HEK293 (cell line): ENCODE measurements at regions not wholly inside any gene's neighbourhood (a gene's known extent, or its start where the extent isn't known, plus 50 kb on each side); places are given as distances from the start of the nearest gene placed in this dataset.

ENCODE experiments used
- CTCF ChIP-seq: fragments of 450-650 bp; formaldehyde crosslinking; IDR thresholded peaks from 2 replicates; pipeline ENCODE4 v1.5.1; 2016; ENCODE audit warnings: missing biosample characterization, missing genetic modification characterization
- FEZF1 ChIP-seq: fragments of 450-650 bp; formaldehyde crosslinking; IDR thresholded peaks from 2 replicates; pipeline ENCODE4 v1.5.1; 2016; ENCODE audit warnings: missing biosample characterization, missing genetic modification characterization
- MEIS1 ChIP-seq: sonication (generic); formaldehyde crosslinking; IDR thresholded peaks from 2 replicates; pipeline ENCODE4 v1.8.1; 2022; ENCODE audit warnings: missing genetic modification reagents, mild to moderate bottlenecking, borderline replicate concordance
- ZNF548 ChIP-seq: fragments of 450-650 bp; formaldehyde crosslinking; IDR thresholded peaks from 2 replicates; pipeline ENCODE4 v1.5.1; 2016; ENCODE audit warnings: missing biosample characterization, missing genetic modification characterization
- ZNF660 ChIP-seq: fragments of 450-650 bp; IDR thresholded peaks from 2 replicates; pipeline ENCODE4 v1.5.1; 2018; ENCODE audit warnings: missing biosample characterization, mild to moderate bottlenecking, missing genetic modification characterization
- ZNF670 ChIP-seq: fragments of 450-650 bp; formaldehyde crosslinking; IDR thresholded peaks from 2 replicates; pipeline ENCODE4 v1.5.1; 2016; ENCODE audit warnings: missing biosample characterization, missing genetic modification characterization, low read depth
- ZSCAN30 ChIP-seq: fragments of 450-650 bp; IDR thresholded peaks from 2 replicates; pipeline ENCODE4 v1.5.1; 2018; ENCODE audit warnings: missing biosample characterization, mild to moderate bottlenecking, missing genetic modification characterization, moderate library complexity
- ZSCAN5A ChIP-seq: fragments of 450-650 bp; formaldehyde crosslinking; IDR thresholded peaks from 2 replicates; pipeline ENCODE4 v1.5.1; 2016; ENCODE audit warnings: missing biosample characterization, missing genetic modification characterization

- TF ChIP-seq FEZF1 (tag by site-specific recombination): no peak
- no peak for TF ChIP-seq MEIS1 (CRISPR knock-in tag)
- TF ChIP-seq ZSCAN30 (tag by site-specific recombination): no peak
- TF ChIP-seq CTCF (tag by site-specific recombination): no peak
- TF ChIP-seq ZNF660 (tag by site-specific recombination): no peak
- TF ChIP-seq ZNF548: no peak
- no peak for TF ChIP-seq ZSCAN5A (tag by site-specific recombination)
- TF ChIP-seq ZNF670 (tag by site-specific recombination): no peak
These were observed 346.2 kb downstream of the ZBBX start for GRCh38 chr3:167033866-167034265.
